ENCODE measurements at regions not wholly inside any gene's neighbourhood (a gene's known extent, or its start where the extent isn't known, plus 50 kb on each side); places are given as distances from the start of the nearest gene placed in this dataset.

- no peaks in the 10 kb centered on the region for H3K9me3 ChIP-seq (ENCODE audit: insufficient read depth, low read length)
- H3K9ac ChIP-seq (ENCODE audit: low read length): no peak overlapping the region
- no peaks in the 10 kb centered on the region for H3K4me1 ChIP-seq (ENCODE audit: low read length)
- H3K27ac ChIP-seq (ENCODE audit: low read length): no peak overlapping the region
- H3K4me2 ChIP-seq (ENCODE audit: low read length): no peak overlapping the region
- no peaks in the 10 kb centered on the region for H3K36me3 ChIP-seq (replicated peaks; ENCODE audit: low read depth, low read length)
- TF ChIP-seq, protein P1, sequence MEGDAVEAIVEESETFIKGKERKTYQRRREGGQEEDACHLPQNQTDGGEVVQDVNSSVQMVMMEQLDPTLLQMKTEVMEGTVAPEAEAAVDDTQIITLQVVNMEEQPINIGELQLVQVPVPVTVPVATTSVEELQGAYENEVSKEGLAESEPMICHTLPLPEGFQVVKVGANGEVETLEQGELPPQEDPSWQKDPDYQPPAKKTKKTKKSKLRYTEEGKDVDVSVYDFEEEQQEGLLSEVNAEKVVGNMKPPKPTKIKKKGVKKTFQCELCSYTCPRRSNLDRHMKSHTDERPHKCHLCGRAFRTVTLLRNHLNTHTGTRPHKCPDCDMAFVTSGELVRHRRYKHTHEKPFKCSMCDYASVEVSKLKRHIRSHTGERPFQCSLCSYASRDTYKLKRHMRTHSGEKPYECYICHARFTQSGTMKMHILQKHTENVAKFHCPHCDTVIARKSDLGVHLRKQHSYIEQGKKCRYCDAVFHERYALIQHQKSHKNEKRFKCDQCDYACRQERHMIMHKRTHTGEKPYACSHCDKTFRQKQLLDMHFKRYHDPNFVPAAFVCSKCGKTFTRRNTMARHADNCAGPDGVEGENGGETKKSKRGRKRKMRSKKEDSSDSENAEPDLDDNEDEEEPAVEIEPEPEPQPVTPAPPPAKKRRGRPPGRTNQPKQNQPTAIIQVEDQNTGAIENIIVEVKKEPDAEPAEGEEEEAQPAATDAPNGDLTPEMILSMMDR (IDR thresholded peaks at IDR 0.05; ENCODE audit: low read depth, low read length): no peak; the same call in 1 of the 2 replicates
- no peak for TF ChIP-seq EZH2phosphoT487 (IDR thresholded peaks at IDR 0.05; ENCODE audit: low read depth)
- H3K27me3 ChIP-seq (ENCODE audit: low read depth, low read length): no peaks in the 10 kb centered on the region
- no peak overlapping the region for H2AFZ ChIP-seq (ENCODE audit: low read depth, low read length)
- H3K79me2 ChIP-seq (ENCODE audit: low read length): no peaks in the 10 kb centered on the region
- no peaks in the 10 kb centered on the region for H4K20me1 ChIP-seq (ENCODE audit: insufficient read depth, low read length)
- H3K4me3 ChIP-seq (ENCODE audit: low read length): no peak overlapping the region
Observed at GRCh38 chr1:197998110-197998509, 80.9 kb downstream of the LHX9 start.

GRCh38 chr1:198001776-198002408 is 84.7 kb downstream of the LHX9 start:
- no peaks in the 10 kb centered on the region for H4K20me1 ChIP-seq (ENCODE audit: insufficient read depth, low read length)
- no peaks in the 10 kb centered on the region for H3K4me1 ChIP-seq (ENCODE audit: low read length)
- no peaks in the 10 kb centered on the region for H3K9me3 ChIP-seq (ENCODE audit: insufficient read depth, low read length)
- no peaks in the 10 kb centered on the region for H3K36me3 ChIP-seq (replicated peaks; ENCODE audit: low read depth, low read length)
- H3K4me3 ChIP-seq (ENCODE audit: low read length): no peak overlapping the region
- H2AFZ ChIP-seq (ENCODE audit: low read depth, low read length): no peak overlapping the region
- H3K27ac ChIP-seq (ENCODE audit: low read length): no peak overlapping the region
- TF ChIP-seq, protein P1 (IDR thresholded peaks at IDR 0.05; ENCODE audit: low read depth, low read length): no peak
- TF ChIP-seq EZH2phosphoT487 (IDR thresholded peaks at IDR 0.05; ENCODE audit: low read depth): no peak
- H3K4me2 ChIP-seq (ENCODE audit: low read length): no peak overlapping the region
- no peak overlapping the region for H3K9ac ChIP-seq (ENCODE audit: low read length)
- no peaks in the 10 kb centered on the region for H3K79me2 ChIP-seq (ENCODE audit: low read length)
- no peaks in the 10 kb centered on the region for H3K27me3 ChIP-seq (ENCODE audit: low read depth, low read length)

DNA sequence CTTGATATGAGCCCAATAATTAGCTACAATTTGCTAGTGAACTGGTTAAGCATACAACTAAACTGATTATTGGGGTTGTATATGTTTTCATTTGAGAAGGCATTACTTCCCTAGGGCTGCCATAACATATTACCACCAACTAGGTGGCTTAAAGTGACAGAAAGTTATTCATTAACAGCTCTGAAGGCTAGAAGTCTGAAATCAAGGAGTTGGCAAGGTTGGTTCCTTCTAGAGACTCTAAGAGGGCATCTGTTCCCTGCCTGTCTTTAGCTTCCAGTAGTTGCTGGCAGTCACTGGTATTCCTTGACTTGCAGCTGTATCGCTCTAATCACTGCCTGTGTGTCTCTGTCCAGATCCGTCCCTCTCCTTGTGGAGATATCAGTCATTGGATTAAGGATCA is 86.3 kb downstream of the LHX9 start:
- no peaks in the 10 kb centered on the region for H4K20me1 ChIP-seq (ENCODE audit: insufficient read depth, low read length)
- no peak for TF ChIP-seq EZH2phosphoT487 (IDR thresholded peaks at IDR 0.05; ENCODE audit: low read depth)
- TF ChIP-seq, protein P1 (IDR thresholded peaks at IDR 0.05; ENCODE audit: low read depth, low read length): no peak
- H3K79me2 ChIP-seq (ENCODE audit: low read length): no peaks in the 10 kb centered on the region
- H3K36me3 ChIP-seq (replicated peaks; ENCODE audit: low read depth, low read length): no peaks in the 10 kb centered on the region
- no peaks in the 10 kb centered on the region for H3K27me3 ChIP-seq (ENCODE audit: low read depth, low read length)
- no peaks in the 10 kb centered on the region for H3K4me1 ChIP-seq (ENCODE audit: low read length)
- no peak overlapping the region for H3K27ac ChIP-seq (ENCODE audit: low read length)
- no peak overlapping the region for H3K9ac ChIP-seq (ENCODE audit: low read length)
- no peak overlapping the region for H3K4me3 ChIP-seq (ENCODE audit: low read length)
- no peak overlapping the region for H2AFZ ChIP-seq (ENCODE audit: low read depth, low read length)
- no peak overlapping the region for H3K4me2 ChIP-seq (ENCODE audit: low read length)
- H3K9me3 ChIP-seq (ENCODE audit: insufficient read depth, low read length): peaks cover 4% of the 10 kb centered on the region; the same call in 1 of the 2 replicates

DNA sequence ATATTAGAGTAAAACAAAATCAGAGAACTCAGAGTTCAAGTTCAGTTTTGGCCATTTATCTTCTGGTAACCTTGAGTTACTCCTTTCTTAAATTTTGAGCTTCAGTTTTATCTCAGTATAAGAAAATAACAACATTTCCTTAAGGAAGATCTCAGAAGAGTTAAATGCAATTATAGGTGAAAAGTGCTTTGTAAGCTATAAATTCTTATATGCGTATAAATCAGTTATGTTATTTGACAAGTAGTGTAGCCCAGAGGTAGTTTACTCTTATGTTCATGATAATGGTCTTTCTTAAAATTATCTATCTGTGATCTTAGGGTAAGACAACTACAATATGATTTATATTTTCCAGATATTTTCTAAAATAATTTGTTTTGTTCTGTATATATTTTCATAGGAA is 89.8 kb downstream of the LHX9 start:
- TF ChIP-seq, protein P1 (IDR thresholded peaks at IDR 0.05; ENCODE audit: low read depth, low read length): no peak
- no peak for TF ChIP-seq EZH2phosphoT487 (IDR thresholded peaks at IDR 0.05; ENCODE audit: low read depth)
- no peaks in the 10 kb centered on the region for H3K4me1 ChIP-seq (ENCODE audit: low read length)

More for the DNA sequence above, 89.8 kb downstream of the LHX9 start:
- H4K20me1 ChIP-seq (ENCODE audit: insufficient read depth, low read length): no peaks in the 10 kb centered on the region
- no peaks in the 10 kb centered on the region for H3K79me2 ChIP-seq (ENCODE audit: low read length)
- no peaks in the 10 kb centered on the region for H3K36me3 ChIP-seq (replicated peaks; ENCODE audit: low read depth, low read length)
- no peak overlapping the region for H3K9ac ChIP-seq (ENCODE audit: low read length)
- H3K9me3 ChIP-seq (ENCODE audit: insufficient read depth, low read length): peaks cover 19% of the 10 kb centered on the region
- no peak overlapping the region for H2AFZ ChIP-seq (ENCODE audit: low read depth, low read length)
- H3K4me3 ChIP-seq (ENCODE audit: low read length): no peak overlapping the region
- H3K27me3 ChIP-seq (ENCODE audit: low read depth, low read length): no peaks in the 10 kb centered on the region
- no peak overlapping the region for H3K27ac ChIP-seq (ENCODE audit: low read length)
- no peak overlapping the region for H3K4me2 ChIP-seq (ENCODE audit: low read length)
